Medulla oblongata (tissue), 1 donor: ENCODE measurements at regions not wholly inside any gene's neighbourhood (a gene's known extent, or its start where the extent isn't known, plus 50 kb on each side); places are given as distances from the start of the nearest gene placed in this dataset.

Source experiments
- DNase-seq: peaks from one replicate; pipeline ENCODE4 v3.0.0-alpha.2; 2015; ENCODE audit errors: extremely low spot score

DNA sequence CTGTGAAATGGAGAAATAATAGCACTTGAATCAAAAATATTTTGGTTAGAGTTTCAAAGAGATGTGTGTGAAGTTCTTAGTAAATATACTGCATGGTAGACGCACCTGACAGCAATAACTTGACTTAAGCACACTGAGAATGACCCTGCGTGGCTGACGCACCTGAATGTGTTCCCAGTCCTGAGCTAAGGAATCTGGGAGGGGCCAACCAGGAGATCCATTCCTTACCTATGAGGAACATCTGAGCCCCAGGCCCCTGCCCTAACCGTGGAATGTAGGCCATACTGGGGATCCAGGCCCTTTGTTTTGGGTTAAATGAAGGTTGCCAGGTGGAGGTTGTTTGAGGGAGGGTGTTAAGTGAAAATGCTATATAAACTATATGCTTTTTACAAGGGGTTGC lies 284.4 kb downstream of the RBM43 start:
- DNase-seq: no peak

DNA sequence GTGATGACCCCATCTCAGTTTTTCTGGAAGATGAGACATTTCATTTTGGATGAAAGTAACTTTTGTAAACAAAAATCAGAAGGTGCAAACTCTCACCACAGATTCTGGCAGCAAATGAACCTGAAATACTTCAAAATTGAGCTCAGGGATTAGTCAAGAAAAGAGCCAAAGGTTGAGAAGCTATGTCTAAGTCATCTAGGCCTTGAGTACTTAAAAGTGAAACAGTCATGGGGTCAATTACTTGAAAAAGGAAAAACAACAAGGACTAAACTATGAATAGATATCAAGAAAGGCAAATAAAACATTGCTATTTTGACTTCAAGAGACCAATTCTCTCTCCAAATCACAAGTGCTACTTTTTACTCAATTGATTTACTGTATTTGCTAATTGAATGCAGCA lies 285.1 kb downstream of the RBM43 start:
- DNase-seq: no peak

DNA sequence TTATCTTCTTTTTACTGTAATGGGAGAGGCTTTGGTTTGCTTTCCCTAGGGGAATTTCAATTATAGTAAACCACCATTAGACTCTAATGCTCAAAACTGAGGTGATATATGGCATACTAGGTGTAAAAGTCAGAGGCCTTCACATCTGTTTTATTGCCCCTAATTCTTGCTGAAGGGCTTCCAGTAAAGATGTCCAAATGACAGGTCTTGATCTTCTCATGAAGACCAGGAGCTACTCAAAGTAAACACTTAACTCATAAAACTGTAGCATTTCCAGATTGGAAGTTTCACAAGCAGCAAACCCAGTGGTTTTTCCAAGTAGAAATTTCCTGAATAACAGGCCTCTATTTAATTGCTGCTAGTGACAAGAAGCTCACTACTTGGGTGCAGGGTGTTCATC lies 286.8 kb downstream of the RBM43 start:
- DNase-seq: no peak

DNA sequence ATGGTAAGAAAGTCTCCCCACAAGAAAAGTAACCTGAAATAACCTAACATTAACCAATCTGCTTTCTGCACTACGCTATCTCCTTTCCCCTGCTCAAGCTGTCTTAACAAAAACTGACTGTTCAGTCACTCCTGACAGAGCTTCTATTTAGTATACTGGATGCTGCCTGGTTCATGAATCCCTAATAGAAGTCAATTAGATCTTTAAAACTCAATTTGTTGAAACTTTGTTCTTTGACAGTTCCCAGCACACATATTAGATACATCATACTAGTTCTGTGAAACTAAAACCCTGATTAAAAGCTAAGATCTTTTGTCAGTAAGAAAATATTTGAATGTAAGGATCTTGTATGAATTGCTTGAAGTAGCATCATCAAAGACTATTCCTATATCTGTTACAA lies 287.4 kb downstream of the RBM43 start:
- no peak for DNase-seq

DNA sequence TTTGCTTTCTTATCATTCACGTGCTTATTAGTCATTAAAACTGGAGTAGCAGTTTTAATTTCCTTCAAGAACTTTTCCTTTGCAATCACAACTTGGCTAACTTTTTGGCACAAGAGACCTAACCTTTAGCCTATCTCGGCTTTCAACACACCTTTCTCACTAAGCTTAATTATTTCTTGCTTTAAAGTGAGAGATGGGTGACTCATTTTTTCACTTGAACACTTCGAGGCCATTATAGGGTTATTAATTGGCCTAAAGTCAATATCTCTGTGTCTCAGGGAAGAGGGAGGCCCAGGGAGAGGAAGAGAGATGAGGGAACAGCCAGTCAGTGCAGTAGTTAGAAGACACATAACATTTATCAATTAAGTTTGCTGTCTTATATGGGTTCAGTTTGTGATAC lies 289.8 kb downstream of the RBM43 start:
- no peak for DNase-seq

DNA sequence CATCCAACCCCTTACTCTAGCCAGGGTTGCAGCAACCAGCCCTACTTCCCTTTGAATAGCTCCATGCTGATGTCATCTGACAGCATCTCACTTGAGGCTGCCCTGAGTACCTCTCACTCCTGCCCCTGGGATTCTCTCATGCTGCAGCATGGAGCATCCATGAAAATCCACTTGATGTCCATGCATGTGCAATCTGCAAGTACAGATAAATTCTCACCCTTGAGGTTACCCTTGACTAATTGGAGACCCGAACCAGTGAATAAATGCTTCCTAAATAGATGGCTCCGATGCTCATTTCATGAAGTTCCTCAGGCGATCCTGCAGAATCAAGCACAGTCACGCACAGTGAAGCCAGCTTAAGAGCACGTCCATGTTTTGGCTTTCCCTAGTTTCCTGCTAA lies 298.3 kb downstream of the RBM43 start:
- no peak for DNase-seq

DNA sequence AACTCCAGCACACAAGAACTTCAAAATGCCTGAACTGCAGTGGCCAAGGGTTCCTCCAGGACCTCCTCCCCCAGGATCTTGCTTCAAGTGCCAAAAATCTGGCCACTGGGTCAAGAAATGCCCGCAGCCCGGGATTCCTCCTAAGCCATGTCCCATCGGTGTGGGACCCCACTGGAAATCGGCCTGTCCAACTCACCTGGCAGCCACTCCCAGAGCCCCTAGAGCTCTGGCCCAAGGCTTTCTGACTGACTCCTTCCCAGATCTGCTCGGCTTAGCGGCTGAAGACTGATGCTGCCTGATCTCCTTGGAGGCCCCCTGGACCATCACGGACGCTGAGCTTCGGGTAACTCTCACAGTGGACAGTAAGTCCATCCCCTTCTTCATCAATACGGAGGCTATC lies 306.4 kb downstream of the RBM43 start:
- no peak for DNase-seq

DNA sequence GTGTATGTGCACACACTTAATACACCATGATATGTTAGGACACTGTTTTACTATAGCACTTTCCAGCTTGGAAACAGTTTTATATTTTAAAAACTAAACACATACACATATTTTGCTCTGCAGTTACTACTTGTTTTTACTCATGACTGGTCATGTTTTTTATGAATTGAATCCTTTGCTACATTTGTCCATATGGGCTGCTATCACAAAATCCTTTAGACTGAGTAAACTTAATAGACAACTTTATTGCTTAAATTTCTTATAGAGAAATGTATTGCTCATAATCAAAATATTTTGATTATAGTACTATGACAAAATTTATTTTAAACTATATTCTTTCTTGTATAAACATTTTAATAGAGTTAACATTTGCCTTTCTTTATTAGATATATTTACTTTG lies 314.8 kb downstream of the RBM43 start:
- no peak for DNase-seq

DNA sequence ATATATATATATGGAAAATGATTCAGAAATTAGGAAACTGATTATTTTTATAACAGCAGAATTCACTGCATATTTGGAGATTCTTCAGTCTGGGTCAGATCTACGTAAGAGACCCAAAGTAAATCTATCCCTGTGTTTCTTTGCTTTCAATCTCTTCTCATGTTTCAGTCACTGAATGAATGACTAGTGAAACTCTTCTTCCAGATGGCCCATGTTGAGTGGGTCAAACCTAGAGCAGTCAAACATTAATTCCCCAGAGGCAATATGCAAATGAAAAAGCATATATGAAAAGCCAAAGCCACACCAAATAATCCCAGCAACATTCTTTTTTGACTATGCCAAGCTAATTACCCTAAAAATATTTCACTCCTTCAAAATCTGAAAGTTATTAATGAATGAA lies 317.3 kb downstream of the RBM43 start:
- DNase-seq: no peak

DNA sequence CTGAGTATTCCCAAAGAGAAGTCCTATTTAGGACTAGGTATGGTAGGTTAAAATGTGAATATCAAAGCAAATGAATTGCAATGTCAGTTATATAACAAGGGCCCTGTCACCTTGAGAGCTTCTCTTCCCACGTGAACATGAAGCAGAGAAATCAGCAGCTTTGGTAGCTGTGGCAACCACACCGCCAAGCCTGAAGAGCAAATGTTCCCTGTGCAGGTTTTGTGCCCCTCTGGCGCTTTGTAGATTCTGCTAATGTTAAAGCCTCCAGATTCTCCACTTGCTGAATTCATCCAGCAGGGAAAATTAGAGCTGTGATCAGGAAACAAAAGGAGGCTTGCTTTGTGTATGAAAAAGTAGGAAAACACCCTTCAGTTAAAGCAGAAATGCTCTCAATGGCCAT lies 322.6 kb downstream of the RBM43 start:
- no peak for DNase-seq

DNA sequence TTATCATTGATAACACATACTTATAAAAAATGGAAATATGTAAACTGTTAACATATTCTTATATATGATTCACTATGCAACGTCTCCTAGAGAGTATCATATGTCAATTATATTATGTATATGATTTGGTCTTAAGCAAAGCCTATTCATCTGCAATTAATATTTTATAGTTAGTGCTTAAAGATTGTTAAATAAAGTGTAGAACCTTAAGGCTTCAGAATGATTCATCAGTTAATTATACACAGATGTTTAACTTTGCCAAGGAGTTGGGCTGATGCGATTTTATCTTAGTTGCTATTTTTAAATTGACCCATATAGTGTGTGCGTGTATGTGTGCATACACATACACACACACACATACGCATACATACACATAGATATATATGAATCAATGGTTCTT lies 323.1 kb downstream of the RBM43 start:
- DNase-seq: no peak

DNA sequence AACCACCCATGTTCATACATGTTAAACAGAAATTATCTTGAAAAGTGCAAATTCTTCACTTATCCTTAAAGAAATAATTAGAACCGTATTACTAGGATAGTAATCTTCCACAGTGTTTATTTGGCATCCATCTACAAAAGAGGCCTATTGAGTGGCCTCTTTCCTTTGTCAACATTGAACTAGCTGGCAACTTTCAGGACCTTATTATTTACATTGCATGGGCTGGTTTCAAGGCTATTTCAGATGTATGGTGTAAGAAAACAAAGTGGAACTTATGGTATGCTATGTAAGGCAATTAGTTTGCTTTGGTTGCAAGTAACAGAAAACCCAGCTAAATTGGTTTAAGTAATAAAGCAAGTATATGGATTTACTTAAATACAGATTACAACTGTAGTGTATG lies 324.6 kb downstream of the RBM43 start:
- DNase-seq: no peak

DNA sequence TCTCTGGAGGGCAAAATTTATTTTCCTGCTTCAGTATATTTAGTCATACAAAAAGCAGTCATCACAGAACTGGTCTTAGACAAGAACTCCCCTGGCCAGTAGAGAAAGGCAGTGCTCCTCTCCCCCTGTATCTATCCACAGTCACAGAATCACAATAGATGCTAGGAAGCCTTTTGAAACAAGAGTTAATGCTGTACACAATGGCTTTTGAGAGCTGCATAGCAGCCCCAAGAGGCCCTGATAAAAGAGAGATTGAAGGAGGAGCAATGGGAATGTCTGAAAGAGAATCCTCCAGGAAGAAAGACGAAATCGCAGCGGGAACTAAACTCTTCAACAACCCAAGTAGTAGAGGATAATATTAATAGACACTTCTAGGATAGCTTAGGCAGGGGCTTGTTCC lies 330.2 kb downstream of the RBM43 start:
- no peak for DNase-seq

DNA sequence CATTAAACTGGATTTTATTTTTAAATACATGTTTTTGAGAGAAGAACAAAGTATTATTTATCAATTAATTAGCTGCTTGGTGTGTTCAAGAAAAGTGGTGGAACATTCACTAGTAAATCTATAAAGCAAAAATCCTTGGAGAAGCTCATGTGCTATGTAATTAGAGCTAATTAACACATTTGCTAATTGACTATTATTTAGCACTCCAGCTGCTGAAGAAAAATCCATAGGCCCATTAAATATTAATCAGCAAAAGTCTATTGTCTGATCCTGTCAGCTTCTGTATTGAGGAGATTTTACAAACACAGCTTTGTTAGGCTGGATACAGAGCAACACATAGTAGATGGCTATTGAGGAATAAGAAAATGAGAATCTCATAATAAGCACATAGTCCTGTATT lies 336.1 kb downstream of the RBM43 start:
- DNase-seq: no peak

DNA sequence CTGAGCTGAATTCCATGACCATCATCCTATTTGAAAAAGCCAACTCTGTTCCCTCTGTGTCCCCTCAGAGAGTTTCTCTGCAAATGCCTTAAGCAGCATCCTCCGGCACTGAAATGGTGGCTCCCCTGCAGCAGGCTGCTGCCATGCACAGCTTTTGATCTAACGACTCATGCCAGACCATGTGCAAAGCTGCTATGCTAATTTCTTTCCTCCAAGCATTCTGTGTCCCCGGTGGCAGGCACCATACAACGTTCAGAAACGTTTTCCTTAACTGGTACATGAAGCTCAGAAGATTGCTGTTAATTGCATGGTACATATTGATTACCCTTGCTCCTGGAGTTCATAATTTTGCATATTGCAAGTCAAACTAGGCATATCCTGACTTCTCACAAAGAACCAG lies 336.8 kb downstream of the RBM43 start:
- DNase-seq: no peak

DNA sequence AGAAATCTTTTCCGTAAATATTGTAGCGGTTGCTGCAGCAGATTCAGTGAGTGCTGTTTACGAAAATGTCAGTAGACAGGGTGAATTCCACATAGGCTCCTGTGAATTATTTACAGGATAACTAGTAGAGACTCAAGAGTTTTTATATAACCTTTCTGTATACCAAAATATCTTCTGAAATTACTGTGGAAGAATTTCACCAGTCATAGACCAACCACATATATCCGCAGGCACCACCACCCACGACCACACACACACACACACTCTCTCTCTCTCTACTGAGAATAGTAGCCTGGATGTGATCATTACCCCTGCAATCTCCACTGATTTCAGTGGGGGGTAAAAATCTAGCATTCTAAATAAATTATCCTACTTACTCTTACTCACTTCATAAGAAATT lies 341.8 kb downstream of the RBM43 start:
- no peak for DNase-seq

DNA sequence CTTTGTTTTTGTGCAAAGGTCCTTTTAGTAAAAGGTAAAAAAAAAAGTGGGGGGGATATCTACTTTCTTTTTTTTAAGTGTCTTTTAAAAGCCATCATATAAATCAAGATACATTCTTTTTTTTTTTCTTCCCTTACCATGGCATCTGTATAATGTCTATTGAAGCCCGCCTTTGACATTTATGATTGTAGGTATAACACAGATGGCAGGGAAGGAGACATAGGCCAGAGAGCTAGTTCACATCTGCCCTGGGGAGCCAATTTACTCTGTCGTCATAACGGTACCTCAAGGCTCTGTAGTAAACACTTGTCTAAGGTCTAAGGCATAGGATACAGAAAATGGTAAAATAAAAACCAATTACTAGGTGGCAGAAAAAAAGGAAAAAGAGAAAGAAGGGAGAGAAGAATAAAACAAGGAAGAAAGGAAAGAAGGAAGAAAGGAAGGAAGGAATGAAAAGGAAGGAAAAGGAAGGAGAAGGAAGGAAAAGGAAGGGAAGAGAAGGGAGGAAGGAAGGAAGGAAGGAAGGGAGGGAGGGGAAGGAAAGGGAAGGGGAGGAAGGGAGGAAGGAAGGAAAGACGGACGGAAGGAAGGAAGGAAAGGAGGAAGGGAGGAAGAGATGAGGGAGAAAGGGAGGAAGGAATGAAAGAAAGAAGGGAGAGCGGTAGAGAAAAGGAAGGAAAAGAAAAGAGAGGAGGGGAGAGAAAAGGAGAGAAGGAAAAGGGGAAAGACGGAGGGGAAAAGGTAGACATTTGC lies 343.5 kb downstream of the RBM43 start:
- DNase-seq: no peak

DNA sequence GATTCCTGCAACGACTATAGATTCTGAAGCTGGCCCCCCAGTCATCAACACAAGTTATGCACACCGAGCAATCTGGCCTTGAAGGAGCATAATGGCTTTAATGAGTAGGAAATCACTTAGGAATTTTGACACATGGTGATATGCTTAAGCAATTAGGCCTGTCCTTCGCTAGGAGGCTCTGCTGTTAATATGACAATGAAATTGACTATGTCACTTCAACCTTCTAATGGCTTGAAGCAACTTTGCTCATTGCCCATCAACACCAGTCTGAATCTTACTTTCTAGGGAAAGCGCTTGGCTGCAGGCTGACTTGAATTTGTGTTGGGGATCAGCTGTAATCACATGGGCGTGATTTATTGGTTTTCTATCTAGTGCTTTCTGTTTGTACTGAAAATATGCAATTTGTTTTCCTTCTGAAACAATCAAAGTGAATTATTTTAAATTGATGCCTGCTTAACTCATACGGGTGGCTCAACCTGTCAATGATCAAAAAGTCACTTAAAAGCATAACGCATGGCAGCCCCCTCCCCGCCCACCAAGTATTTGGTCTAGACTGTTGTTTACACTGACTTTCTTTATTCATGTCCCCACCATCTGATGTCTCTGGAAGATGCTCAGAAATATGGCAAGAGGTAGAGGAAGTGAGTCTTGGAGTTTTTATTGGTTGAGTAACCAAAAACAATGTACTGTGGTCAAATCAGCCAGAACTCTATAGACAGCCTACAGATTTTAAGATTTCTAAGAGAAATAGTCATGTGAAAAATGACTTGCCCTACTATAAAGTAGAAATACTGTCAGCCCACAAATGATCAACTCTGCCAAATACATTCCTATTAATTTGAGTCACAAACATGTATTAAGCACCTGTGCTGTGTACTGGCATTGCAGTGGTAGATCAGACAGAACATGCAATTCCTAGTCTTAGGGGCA lies 344.9 kb downstream of the RBM43 start:
- no peak for DNase-seq

DNA sequence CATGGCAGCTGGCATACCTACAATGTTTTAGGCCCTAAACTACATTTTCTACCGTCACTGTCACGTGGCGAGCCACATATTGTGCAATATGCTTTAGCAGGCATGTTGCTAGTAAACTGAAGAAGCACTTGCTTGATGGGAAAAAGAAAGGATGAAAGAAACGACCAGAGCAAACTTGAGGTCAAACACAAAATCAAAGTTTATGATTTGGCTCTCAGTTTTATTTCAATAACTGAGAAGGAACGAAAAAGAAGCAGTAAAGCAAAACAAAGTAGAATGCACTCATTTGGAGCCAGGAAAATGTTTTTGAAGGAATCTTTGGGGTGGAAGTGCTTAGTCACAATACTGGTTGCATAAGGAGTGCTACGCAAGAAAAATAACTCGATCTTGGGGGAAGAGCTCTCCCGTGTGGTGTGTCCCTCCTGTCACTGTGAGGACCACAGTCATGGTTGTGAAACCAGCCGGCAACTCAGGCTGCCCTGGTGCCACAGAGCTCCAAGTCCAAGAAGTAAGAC lies 349.8 kb downstream of the RBM43 start:
- DNase-seq: peak; percentile 3

DNA sequence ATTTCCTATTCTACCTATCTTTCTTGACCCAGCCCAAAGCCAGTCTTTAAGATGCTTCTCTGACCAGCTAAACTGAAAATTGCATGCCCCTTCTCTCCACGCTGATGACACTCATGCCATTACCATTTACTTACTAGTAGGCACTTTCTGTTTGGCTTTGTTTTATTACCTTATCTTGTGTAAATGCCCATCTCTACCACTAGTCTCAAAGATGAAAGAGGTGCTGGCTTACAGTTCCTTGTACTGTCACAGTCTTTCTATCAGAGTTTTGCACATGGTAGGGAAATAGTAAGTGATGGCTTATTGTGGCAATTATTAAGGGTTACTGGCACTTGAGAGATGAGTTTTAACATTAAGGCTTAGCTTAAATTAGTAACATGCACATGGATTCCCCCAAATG lies 352.1 kb downstream of the RBM43 start:
- DNase-seq: no peak

DNA sequence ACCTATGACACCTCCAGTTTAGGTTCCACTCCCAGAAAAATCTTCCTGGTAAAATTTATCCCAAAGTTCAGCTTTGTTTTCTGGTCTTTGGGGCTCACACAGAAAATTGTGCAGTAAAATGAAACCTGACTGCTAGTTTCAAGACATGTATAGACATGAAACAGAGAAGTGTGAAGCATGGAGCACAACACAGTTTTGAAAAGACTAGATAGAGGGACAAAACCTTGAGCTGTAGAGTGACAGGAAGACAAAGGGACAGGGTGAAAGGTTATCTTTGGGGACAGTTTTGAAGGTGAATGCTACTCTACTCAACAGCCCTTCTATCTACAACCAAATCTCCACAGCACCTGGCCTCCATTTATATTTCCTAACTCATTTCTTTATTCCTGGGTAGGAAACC lies 352.6 kb downstream of the RBM43 start:
- DNase-seq: no peak

DNA sequence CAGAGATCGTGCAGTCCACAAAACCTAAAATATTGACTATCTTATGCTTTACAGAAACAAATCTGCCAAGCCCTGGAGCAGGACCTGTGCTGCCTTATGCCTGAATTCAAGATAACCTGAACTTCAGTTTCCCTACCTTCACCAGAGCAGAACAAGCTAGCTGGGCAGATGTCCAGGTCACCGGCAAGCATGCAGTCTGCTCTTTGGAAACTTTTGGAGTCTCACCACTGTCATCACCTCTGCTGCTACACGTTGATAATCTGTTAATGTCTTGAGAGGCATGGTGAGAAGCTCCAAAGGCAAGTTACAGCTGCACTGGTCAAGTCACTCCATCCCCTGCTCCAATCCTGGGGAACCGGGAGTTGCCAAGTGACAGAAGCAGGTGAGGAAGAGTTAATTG lies 354.2 kb downstream of the RBM43 start:
- no peak for DNase-seq

DNA sequence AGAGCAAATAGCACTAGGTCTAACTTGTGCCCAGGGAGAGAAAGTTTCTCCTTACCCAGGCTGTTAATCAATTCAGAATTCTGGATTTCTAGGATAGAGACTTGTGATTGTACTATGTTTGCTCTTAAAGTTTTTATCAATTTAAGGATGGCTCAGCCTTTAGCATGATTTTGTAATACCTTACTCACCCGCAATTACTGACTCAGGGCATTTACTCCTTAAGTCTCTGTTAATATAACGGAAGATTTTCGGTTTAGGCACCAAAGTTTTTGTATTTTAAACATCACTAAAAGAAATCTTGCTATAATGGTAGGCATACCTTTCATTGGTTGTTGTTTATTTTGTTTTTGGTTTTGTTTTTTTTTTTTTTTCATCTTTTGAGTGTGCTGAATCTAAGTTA lies 358.2 kb downstream of the RBM43 start:
- no peak for DNase-seq
